ENCODE measurements at regions not wholly inside any gene's neighbourhood (a gene's known extent, or its start where the extent isn't known, plus 50 kb on each side); places are given as distances from the start of the nearest gene placed in this dataset.

DNA sequence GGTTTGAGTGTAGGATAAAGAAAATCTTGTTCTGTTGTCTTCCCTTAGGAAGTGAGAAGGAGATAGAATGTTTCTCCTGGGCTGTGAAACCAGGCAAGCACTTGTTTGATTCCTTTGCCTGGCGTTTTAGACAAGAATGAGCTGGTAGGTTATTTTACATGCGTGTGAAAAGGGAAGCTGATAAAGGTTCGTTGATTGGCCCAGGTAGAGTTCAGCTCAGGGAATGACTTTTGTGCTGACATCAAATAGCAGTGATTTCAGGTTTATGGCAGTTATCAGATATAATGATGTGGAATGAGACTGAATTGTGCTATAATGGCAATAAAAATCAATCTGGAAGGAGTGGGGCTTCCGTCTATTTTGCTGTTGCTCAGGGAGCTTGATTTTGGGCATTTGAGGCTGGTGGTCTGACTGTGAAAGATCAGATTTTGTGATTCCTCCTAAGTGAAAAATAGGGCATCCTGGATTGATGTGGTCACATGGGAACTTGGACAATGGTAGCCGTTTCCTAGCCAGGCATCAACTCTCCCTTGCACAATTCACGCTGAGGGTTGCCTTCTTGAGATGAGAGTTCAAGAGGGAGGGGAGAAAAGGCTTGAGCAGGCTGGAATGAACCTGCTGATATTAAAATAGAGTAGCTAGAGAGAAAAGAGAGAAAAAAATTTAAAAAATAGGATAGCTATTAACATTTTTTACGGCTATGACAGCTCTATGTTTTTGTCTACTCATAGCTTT is 388.9 kb downstream of the EDEM1 start:
- 64% methylated on average over 7 of the region's 7 CpGs for WGBS, 2 donors
- no peak for DNase-seq (ENCODE audit: low spot score in 2 of 2)
- Histone ChIP-seq H3K27ac (no peak overlapping the region), H3K27me3 (no peaks in the 10 kb centered on the region), H3K4me1 (no peaks in the 10 kb centered on the region), H3K4me3 (no peak overlapping the region), H3K36me3 (no peaks in the 10 kb centered on the region), H3K9me3 (no peaks in the 10 kb centered on the region)
- TF ChIP-seq EP300 (IDR thresholded peaks at IDR 0.05): no peak
- TF ChIP-seq, protein P1, sequence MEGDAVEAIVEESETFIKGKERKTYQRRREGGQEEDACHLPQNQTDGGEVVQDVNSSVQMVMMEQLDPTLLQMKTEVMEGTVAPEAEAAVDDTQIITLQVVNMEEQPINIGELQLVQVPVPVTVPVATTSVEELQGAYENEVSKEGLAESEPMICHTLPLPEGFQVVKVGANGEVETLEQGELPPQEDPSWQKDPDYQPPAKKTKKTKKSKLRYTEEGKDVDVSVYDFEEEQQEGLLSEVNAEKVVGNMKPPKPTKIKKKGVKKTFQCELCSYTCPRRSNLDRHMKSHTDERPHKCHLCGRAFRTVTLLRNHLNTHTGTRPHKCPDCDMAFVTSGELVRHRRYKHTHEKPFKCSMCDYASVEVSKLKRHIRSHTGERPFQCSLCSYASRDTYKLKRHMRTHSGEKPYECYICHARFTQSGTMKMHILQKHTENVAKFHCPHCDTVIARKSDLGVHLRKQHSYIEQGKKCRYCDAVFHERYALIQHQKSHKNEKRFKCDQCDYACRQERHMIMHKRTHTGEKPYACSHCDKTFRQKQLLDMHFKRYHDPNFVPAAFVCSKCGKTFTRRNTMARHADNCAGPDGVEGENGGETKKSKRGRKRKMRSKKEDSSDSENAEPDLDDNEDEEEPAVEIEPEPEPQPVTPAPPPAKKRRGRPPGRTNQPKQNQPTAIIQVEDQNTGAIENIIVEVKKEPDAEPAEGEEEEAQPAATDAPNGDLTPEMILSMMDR (IDR thresholded peaks at IDR 0.05): no peak
- TF ChIP-seq POLR2A (IDR thresholded peaks at IDR 0.05): no peak

DNA sequence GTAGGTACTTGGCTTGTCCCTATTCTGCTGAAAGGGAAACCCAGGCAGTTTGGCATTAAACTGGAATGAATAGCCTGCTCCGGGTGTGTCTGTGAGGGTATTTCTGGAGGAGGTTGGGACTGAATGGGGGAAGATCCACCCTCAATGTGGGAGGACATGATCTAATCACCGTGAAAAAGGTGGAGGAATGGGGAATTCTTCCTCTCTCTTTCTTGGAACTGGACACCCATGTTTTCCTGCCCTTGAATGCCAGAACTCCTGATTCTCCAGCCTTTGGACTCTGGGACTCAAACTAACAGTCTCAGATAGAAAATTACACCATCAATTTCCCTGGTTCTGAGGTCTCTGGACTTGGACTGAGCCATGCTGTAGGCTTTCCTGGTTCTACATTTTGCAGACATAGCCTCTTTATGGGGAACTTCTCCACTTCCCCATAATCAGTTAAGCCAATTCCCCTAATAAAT is 391.7 kb downstream of the EDEM1 start:
- Histone ChIP-seq H3K9me3 (no peaks in the 10 kb centered on the region), H3K27ac (no peak overlapping the region), H3K36me3 (no peaks in the 10 kb centered on the region), H3K4me3 (no peak overlapping the region), H3K27me3 (no peaks in the 10 kb centered on the region), H3K4me1 (no peaks in the 10 kb centered on the region)
- TF ChIP-seq EP300 (IDR thresholded peaks at IDR 0.05): no peak
- TF ChIP-seq POLR2A (IDR thresholded peaks at IDR 0.05): no peak
- TF ChIP-seq, protein P1 (IDR thresholded peaks at IDR 0.05): no peak
- DNase-seq (ENCODE audit: low spot score in 2 of 2): no peak
- 76 to 90% methylated on average over 2 of the region's 2 CpGs for WGBS, 2 donors

DNA sequence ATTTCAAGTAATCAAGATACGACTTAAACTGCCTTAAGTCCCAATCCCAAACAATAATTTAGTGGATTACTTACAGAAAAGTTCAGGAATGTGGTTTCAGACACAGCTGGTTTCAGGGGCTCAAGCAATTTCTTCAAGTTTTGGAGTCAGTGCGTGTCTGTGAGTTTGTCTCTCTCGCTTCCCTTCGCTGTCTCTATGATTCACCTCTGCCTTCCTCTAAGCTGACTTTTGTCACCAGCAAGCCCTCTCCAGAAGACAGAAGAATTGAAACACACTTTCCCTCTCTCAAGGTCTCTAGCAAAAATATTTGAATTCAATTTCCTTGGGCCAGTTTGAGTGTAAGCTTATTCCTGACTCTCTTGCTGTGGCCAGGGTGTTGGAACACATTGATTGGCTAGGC is 392.4 kb downstream of the EDEM1 start:
- Histone ChIP-seq H3K27me3 (no peaks in the 10 kb centered on the region), H3K9me3 (no peaks in the 10 kb centered on the region), H3K4me3 (no peak overlapping the region), H3K36me3 (no peaks in the 10 kb centered on the region), H3K4me1 (no peaks in the 10 kb centered on the region), H3K27ac (no peak overlapping the region)
- 84 to 86% methylated on average over 4 of the region's 4 CpGs for WGBS, 2 donors
- DNase-seq (ENCODE audit: low spot score in 2 of 2): no peak
- TF ChIP-seq EP300 (IDR thresholded peaks at IDR 0.05) (no peak), POLR2A (IDR thresholded peaks at IDR 0.05) (no peak)
- TF ChIP-seq, protein P1 (IDR thresholded peaks at IDR 0.05): no peak

DNA sequence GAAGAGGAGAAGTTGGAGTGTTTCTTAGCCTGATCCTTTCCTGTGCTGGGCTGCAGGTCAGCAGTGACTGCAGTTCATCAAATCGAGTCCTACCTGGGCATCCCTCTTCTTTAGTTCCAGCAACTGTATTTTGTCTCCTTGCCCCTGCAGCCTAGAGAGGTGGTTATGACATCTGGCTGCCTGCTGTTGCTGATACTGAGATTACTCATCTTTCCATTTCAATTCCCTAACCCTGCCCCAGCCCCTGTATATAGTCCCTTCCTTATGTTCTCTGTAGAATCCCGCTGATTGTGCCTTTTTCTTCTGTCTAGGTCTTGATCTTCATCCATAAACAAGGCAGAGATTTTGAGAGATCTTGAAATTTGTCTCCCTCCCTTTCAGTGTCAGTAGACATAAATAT is 393.3 kb downstream of the EDEM1 start:
- H3K36me3 ChIP-seq: no peaks in the 10 kb centered on the region
- DNase-seq (ENCODE audit: low spot score in 2 of 2): no peak
- H3K27me3 ChIP-seq: no peaks in the 10 kb centered on the region
- WGBS, 2 donors: 84 to 87% methylated on average over 2 of the region's 2 CpGs
- H3K4me1 ChIP-seq: no peaks in the 10 kb centered on the region
- no peak overlapping the region for H3K27ac ChIP-seq
- no peak overlapping the region for H3K4me3 ChIP-seq
- TF ChIP-seq POLR2A (IDR thresholded peaks at IDR 0.05) (no peak), EP300 (IDR thresholded peaks at IDR 0.05) (no peak)
- TF ChIP-seq, protein P1 (IDR thresholded peaks at IDR 0.05): no peak
- no peaks in the 10 kb centered on the region for H3K9me3 ChIP-seq

DNA sequence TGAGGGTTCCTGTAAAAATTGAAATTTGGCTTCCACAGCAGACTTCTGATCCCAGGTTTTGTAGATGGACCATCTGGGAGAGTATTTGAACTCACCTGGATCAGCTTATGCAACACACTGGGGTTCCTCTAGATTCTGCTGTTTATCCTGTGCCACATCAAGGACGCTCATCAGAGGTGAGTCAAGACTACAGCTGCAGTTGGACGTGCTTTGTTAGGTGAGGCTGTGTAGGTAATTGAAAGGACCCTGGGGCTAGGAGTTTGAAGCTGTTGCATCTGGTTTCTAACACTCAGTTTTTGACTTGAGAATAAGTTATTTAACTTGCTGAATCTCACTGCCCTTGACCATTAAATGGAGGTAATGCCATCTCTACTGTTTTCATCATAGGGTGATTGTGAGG is 394.2 kb downstream of the EDEM1 start:
- H3K36me3 ChIP-seq: no peaks in the 10 kb centered on the region
- H3K4me1 ChIP-seq: no peaks in the 10 kb centered on the region
- no peak for DNase-seq (ENCODE audit: low spot score in 2 of 2)
- H3K27ac ChIP-seq: no peak overlapping the region
- no peak overlapping the region for H3K4me3 ChIP-seq
- no peak for TF ChIP-seq POLR2A (IDR thresholded peaks at IDR 0.05)
- TF ChIP-seq EP300 (IDR thresholded peaks at IDR 0.05): no peak
- TF ChIP-seq, protein P1 (IDR thresholded peaks at IDR 0.05): no peak
- H3K27me3 ChIP-seq: no peaks in the 10 kb centered on the region
- WGBS, 2 donors: 78 to 85% methylated on average over 2 of the region's 2 CpGs
- H3K9me3 ChIP-seq: peaks cover 0 to 4% (median 0%) of the 10 kb centered on the region in 4 donors
